ENCODE measurements at regions not wholly inside any gene's neighbourhood (a gene's known extent, or its start where the extent isn't known, plus 50 kb on each side); places are given as distances from the start of the nearest gene placed in this dataset.

GRCh38 chr17:52389632-52390031, 231.1 kb upstream of the CA10 start:
- no peak overlapping the region for H3K27ac ChIP-seq
- no peak for TF ChIP-seq CTCF (conservative IDR thresholded peaks at IDR 0.05)

GRCh38 chr17:52388941-52389340, 230.4 kb upstream of the CA10 start:
- no peak for TF ChIP-seq CTCF (conservative IDR thresholded peaks at IDR 0.05)
- no peak overlapping the region for H3K27ac ChIP-seq

GRCh38 chr17:52384695-52385094, 226.2 kb upstream of the CA10 start:
- no peak for TF ChIP-seq CTCF (conservative IDR thresholded peaks at IDR 0.05)
- no peak overlapping the region for H3K27ac ChIP-seq

GRCh38 chr17:52383493-52384100, 225.1 kb upstream of the CA10 start:
- no peak overlapping the region for H3K27ac ChIP-seq
- peak; percentile 97 for TF ChIP-seq CTCF (conservative IDR thresholded peaks at IDR 0.05)

- H3K27ac ChIP-seq: no peak overlapping the region
- no peak for TF ChIP-seq CTCF (conservative IDR thresholded peaks at IDR 0.05)
These were observed 220.3 kb upstream of the CA10 start for GRCh38 chr17:52378860-52379259.

GRCh38 chr17:52376137-52376536, 217.6 kb upstream of the CA10 start:
- no peak overlapping the region for H3K27ac ChIP-seq
- TF ChIP-seq CTCF (conservative IDR thresholded peaks at IDR 0.05): no peak

GRCh38 chr17:52368886-52369285, 210.4 kb upstream of the CA10 start:
- TF ChIP-seq CTCF (conservative IDR thresholded peaks at IDR 0.05): no peak
- no peak overlapping the region for H3K27ac ChIP-seq
